GM23248 (cell line): ENCODE measurements at regions not wholly inside any gene's neighbourhood (a gene's known extent, or its start where the extent isn't known, plus 50 kb on each side); places are given as distances from the start of the nearest gene placed in this dataset.

Experiments used
- DNase-seq: peaks from one replicate; pipeline ENCODE4 v3.0.0-alpha.2; 2015
- H2AFZ ChIP-seq: fragments of 200-600 bp; sonication (generic); 2 replicates; pipeline ENCODE4 v1.6.1; 2016; ENCODE audit warnings: antibody characterized with exemption
- H3F3A ChIP-seq: fragments of 200-600 bp; sonication (generic); 2 replicates; pipeline ENCODE4 v1.6.1; 2016; ENCODE audit warnings: mild to moderate bottlenecking, antibody characterized with exemption, mixed run types; ENCODE audit not compliant: insufficient read depth
- H3K27ac ChIP-seq: fragments of 200-600 bp; sonication (generic); 2 replicates; pipeline ENCODE4 v1.5.1; 2016; ENCODE audit warnings: mild to moderate bottlenecking
- H3K27me3 ChIP-seq: fragments of 200-600 bp; sonication (generic); replicated peaks from 2 replicates; pipeline ENCODE4 v1.6.1; 2016; ENCODE audit warnings: mild to moderate bottlenecking; ENCODE audit not compliant: insufficient read depth
- H3K36me3 ChIP-seq: fragments of 200-600 bp; sonication (generic); 2 replicates; pipeline ENCODE4 v1.6.1; 2016; ENCODE audit warnings: low read depth, mild to moderate bottlenecking
- H3K4me1 ChIP-seq: fragments of 200-600 bp; sonication (generic); 2 replicates; pipeline ENCODE4 v1.6.1; 2016; ENCODE audit warnings: mild to moderate bottlenecking; ENCODE audit not compliant: insufficient read depth
- H3K4me2 ChIP-seq: fragments of 200-600 bp; sonication (generic); one replicate; pipeline ENCODE4 v1.6.1; 2016; ENCODE audit warnings: mild to moderate bottlenecking; ENCODE audit not compliant: unreplicated experiment
- H3K4me3 ChIP-seq: fragments of 200-600 bp; sonication (generic); 2 replicates; pipeline ENCODE4 v1.5.1; 2016; ENCODE audit warnings: mild to moderate bottlenecking
- H3K79me2 ChIP-seq: fragments of 200-600 bp; sonication (generic); 2 replicates; pipeline ENCODE4 v1.6.1; 2016; ENCODE audit warnings: mild to moderate bottlenecking; ENCODE audit not compliant: insufficient read depth
- H3K9ac ChIP-seq: fragments of 200-600 bp; sonication (generic); 2 replicates; pipeline ENCODE4 v1.6.1; 2016; ENCODE audit warnings: mild to moderate bottlenecking
- H3K9me2 ChIP-seq: fragments of 200-600 bp; sonication (generic); 2 replicates; pipeline ENCODE4 v1.6.1; 2016; ENCODE audit warnings: mixed run types, mild to moderate bottlenecking, moderate library complexity; ENCODE audit not compliant: insufficient read depth
- H3K9me3 ChIP-seq: fragments of 200-600 bp; sonication (generic); one replicate; pipeline ENCODE4 v1.6.1; 2017; ENCODE audit warnings: low read depth
- H4K20me1 ChIP-seq: fragments of 200-600 bp; sonication (generic); 2 replicates; pipeline ENCODE4 v1.6.0; 2016; ENCODE audit not compliant: insufficient read depth
- EZH2 ChIP-seq: fragments of 200-600 bp; sonication (generic); IDR thresholded peaks from 2 replicates; pipeline ENCODE4 v1.6.1; 2018; ENCODE audit warnings: antibody characterized with exemption, mild to moderate bottlenecking; ENCODE audit not compliant: insufficient read depth, poor library complexity, severe bottlenecking
- EZH2phosphoT487 ChIP-seq: fragments of 200-600 bp; sonication (generic); IDR thresholded peaks from 2 replicates; pipeline ENCODE4 v1.6.1; 2018; ENCODE audit warnings: antibody characterized with exemption, moderate library complexity, mild to moderate bottlenecking, low read depth; ENCODE audit not compliant: insufficient read depth
- WGBS, 2 experiments: methylation state at CpG; one replicate each; pipeline ENCODE4 v1.1.6; 2015 to 2017; ENCODE audit warnings: low lambda C conversion rate in 2 of 2, low coverage in 1 of 2; ENCODE audit errors: missing lambda C conversion rate in 2 of 2; 5-methylcytosine and 5-hydroxymethylcytosine counted together
- in situ Hi-C: fragments of 300-500 bp; cut with MboI; formaldehyde crosslinking; loops from 2 replicates; pipeline ENCODE4 v1.15.0; 2020

- Histone ChIP-seq H2AFZ (no peak overlapping the region), H3K27me3 (no peaks in the 10 kb centered on the region), H3K4me2 (no peak overlapping the region), H3K36me3 (no peaks in the 10 kb centered on the region), H3K9me3 (no peaks in the 10 kb centered on the region), H3K4me3 (no peak overlapping the region), H3K27ac (no peak overlapping the region), H4K20me1 (no peaks in the 10 kb centered on the region), H3K9me2 (no peaks in the 10 kb centered on the region), H3K79me2 (no peaks in the 10 kb centered on the region), H3K4me1 (no peaks in the 10 kb centered on the region), H3K9ac (no peak overlapping the region), H3F3A (no peaks in the 10 kb centered on the region)
- in situ Hi-C loops, result no loop called here
- DNase-seq, result no peak
- WGBS, 2 experiments, result 17 to 20% methylated on average over 4 of the region's 4 CpGs
- TF ChIP-seq EZH2phosphoT487 (no peak), EZH2 (no peak)
These were observed 687.8 kb upstream of the KLHL29 start for GRCh38 chr2:22697054-22697788.

- H3K9me3 ChIP-seq, result no peaks in the 10 kb centered on the region
- H3K36me3 ChIP-seq, result no peaks in the 10 kb centered on the region
- no peak overlapping the region for H2AFZ ChIP-seq
- H3K4me1 ChIP-seq, result no peaks in the 10 kb centered on the region
- H3K27me3 ChIP-seq, result no peaks in the 10 kb centered on the region
- no peak overlapping the region for H3K9ac ChIP-seq
- no peaks in the 10 kb centered on the region for H3K9me2 ChIP-seq
- WGBS, 2 experiments, result 23 to 30% methylated on average over 2 of the region's 2 CpGs
- TF ChIP-seq EZH2phosphoT487 (no peak), EZH2 (no peak)
- no peak overlapping the region for H3K4me3 ChIP-seq
- no peaks in the 10 kb centered on the region for H3K79me2 ChIP-seq
- in situ Hi-C loops, result no loop called here
- no peak for DNase-seq
- H3K27ac ChIP-seq, result no peak overlapping the region
- H4K20me1 ChIP-seq, result no peaks in the 10 kb centered on the region
- H3K4me2 ChIP-seq, result no peak overlapping the region
- H3F3A ChIP-seq, result no peaks in the 10 kb centered on the region
These were observed 683.3 kb upstream of the KLHL29 start for GRCh38 chr2:22701561-22702160.

- H4K20me1 ChIP-seq, result no peaks in the 10 kb centered on the region
- H3K4me3 ChIP-seq, result no peak overlapping the region
- H2AFZ ChIP-seq, result no peak overlapping the region
- no peak overlapping the region for H3K27ac ChIP-seq
- no peak overlapping the region for H3K9ac ChIP-seq
- H3F3A ChIP-seq, result no peaks in the 10 kb centered on the region
- no peaks in the 10 kb centered on the region for H3K4me1 ChIP-seq
- 9 to 44% methylated on average over 1 of the region's 1 CpG for WGBS, 2 experiments
- H3K9me3 ChIP-seq, result no peaks in the 10 kb centered on the region
- no peak overlapping the region for H3K4me2 ChIP-seq
- H3K79me2 ChIP-seq, result no peaks in the 10 kb centered on the region
- no peak for DNase-seq
- H3K36me3 ChIP-seq, result no peaks in the 10 kb centered on the region
- in situ Hi-C loops, result no loop called here
- H3K27me3 ChIP-seq, result no peaks in the 10 kb centered on the region
- no peaks in the 10 kb centered on the region for H3K9me2 ChIP-seq
- TF ChIP-seq EZH2phosphoT487, result no peak
- no peak for TF ChIP-seq EZH2
These were observed 681.6 kb upstream of the KLHL29 start for GRCh38 chr2:22703286-22703920.

GRCh38 chr2:22719396-22719795 lies 665.6 kb upstream of the KLHL29 start:
- DNase-seq, result no peak
- Histone ChIP-seq H3K79me2 (no peaks in the 10 kb centered on the region), H3K4me1 (no peaks in the 10 kb centered on the region), H3K36me3 (no peaks in the 10 kb centered on the region), H3K4me3 (no peak overlapping the region), H3K4me2 (no peak overlapping the region), H3K27ac (no peak overlapping the region), H3F3A (no peaks in the 10 kb centered on the region), H3K27me3 (no peaks in the 10 kb centered on the region), H3K9ac (no peak overlapping the region), H4K20me1 (no peaks in the 10 kb centered on the region), H3K9me2 (no peaks in the 10 kb centered on the region), H3K9me3 (no peaks in the 10 kb centered on the region), H2AFZ (no peak overlapping the region)
- TF ChIP-seq EZH2 (no peak), EZH2phosphoT487 (no peak)
- in situ Hi-C loops, result no loop called here
